ENCODE measurements at regions not wholly inside any gene's neighbourhood (a gene's known extent, or its start where the extent isn't known, plus 50 kb on each side); places are given as distances from the start of the nearest gene placed in this dataset.

DNA sequence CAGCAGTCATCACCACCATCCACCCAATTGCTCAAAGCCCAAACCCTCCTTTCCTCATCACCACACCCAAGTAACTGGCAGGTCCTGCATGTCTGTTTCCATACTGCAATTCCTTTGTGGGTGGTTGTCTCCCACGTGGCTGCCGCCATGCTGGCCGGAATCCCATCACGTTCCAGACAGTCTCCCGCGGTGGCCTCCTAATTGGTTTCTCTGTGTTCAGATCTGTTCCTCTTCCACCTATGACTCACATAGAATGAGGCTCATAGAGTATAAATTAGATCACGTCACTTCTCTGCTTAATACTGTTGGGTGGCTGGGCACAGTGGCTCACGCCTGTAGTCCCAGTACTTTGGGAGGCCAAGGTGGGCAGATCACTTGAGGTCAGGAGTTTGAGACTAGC lies 813.0 kb downstream of the TYW1 start:
- TF ChIP-seq EZH2 (IDR thresholded peaks at IDR 0.05; ENCODE audit: insufficient read depth, poor library complexity, severe bottlenecking): no peak
- no peak for TF ChIP-seq EZH2phosphoT487 (IDR thresholded peaks at IDR 0.05; ENCODE audit: insufficient read depth, low read depth)

Measured in GM23248 (cell line).